ENCODE measurements at regions not wholly inside any gene's neighbourhood (a gene's known extent, or its start where the extent isn't known, plus 50 kb on each side); places are given as distances from the start of the nearest gene placed in this dataset.

DNA sequence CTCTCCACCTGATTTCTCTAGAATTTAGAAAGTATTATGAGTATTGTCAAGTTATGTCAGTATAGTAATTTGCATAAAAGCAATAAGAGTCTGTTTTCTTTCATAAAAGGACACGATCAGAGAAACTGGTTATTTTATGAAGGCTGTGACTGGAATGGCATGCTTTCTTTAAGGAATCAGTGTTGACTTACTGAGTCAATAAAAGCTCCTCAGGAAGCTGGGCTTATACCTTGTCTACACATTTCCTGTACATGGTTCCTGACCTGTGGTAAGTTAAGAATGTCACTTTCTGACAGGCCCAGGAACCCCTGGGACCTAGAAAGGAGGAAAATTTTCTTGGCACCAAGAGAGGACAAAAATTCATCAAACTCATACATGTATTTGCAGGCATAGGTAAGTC, 1224.0 kb upstream of the ADGRB3 start:
- DNase-seq (ENCODE audit: low read depth) (peak; percentile 56), FAIRE-seq (no peak)
- H3K27me3 ChIP-seq (ENCODE audit: control insufficient read depth, insufficient read depth, low read length) = no peaks in the 10 kb centered on the region
- TF ChIP-seq, protein P1, sequence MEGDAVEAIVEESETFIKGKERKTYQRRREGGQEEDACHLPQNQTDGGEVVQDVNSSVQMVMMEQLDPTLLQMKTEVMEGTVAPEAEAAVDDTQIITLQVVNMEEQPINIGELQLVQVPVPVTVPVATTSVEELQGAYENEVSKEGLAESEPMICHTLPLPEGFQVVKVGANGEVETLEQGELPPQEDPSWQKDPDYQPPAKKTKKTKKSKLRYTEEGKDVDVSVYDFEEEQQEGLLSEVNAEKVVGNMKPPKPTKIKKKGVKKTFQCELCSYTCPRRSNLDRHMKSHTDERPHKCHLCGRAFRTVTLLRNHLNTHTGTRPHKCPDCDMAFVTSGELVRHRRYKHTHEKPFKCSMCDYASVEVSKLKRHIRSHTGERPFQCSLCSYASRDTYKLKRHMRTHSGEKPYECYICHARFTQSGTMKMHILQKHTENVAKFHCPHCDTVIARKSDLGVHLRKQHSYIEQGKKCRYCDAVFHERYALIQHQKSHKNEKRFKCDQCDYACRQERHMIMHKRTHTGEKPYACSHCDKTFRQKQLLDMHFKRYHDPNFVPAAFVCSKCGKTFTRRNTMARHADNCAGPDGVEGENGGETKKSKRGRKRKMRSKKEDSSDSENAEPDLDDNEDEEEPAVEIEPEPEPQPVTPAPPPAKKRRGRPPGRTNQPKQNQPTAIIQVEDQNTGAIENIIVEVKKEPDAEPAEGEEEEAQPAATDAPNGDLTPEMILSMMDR (IDR thresholded peaks at IDR 0.05; ENCODE audit: insufficient read depth, low read length, severe bottlenecking) = no peak
- no peaks in the 10 kb centered on the region for H3K36me3 ChIP-seq (ENCODE audit: control insufficient read depth, insufficient read depth, low read length)
- no peak overlapping the region for H3K4me3 ChIP-seq (ENCODE audit: low read depth, low read length)

DNA sequence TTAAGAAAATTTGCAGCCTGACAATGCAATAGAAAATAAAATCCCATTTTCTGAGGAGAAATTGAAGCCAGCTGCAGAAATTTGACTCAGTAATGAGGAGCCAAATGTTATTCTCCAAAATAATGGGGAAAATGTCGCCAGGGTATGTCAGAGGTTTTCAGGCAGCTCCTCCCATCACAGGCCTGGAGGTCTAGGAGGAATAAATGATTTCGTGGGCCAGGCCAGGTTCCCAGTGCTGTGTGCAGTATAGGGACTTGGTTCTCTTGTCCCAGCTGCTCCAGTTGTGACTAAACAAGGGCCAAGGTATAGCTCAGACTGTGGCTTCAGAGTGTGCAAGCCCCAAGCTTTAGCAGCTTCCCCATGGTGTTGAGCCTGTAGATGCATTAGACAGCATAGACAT, 1240.8 kb upstream of the ADGRB3 start:
- TF ChIP-seq, protein P1 (IDR thresholded peaks at IDR 0.05; ENCODE audit: insufficient read depth, low read length, severe bottlenecking) = no peak
- no peak for DNase-seq (ENCODE audit: low read depth)
- FAIRE-seq = no peak
- Histone ChIP-seq H3K4me3 (ENCODE audit: low read depth, low read length) (no peak overlapping the region), H3K27me3 (ENCODE audit: control insufficient read depth, insufficient read depth, low read length) (no peaks in the 10 kb centered on the region), H3K36me3 (ENCODE audit: control insufficient read depth, insufficient read depth, low read length) (no peaks in the 10 kb centered on the region)

DNA sequence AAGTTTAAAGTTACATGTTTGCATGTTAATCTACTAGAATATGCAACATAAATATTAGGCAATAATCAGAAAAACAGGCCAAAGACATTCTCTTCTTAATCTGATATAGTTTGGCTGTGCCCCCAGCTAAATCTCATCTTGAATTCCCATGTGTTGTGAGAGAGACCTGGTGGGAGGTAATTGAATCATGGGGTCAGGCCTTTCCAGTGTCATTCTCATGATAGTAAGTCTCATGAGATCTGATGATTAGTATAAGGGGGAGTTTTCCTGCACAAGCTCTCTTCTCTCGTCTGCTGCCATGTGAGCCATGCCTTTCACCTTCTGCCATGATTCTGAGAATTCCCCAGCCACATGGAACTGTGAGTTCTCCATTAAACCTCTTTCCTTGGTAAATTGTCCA, 1241.7 kb upstream of the ADGRB3 start:
- H3K36me3 ChIP-seq (ENCODE audit: control insufficient read depth, insufficient read depth, low read length) = no peaks in the 10 kb centered on the region
- TF ChIP-seq, protein P1 (IDR thresholded peaks at IDR 0.05; ENCODE audit: insufficient read depth, low read length, severe bottlenecking) = no peak
- no peaks in the 10 kb centered on the region for H3K27me3 ChIP-seq (ENCODE audit: control insufficient read depth, insufficient read depth, low read length)
- FAIRE-seq (no peak), DNase-seq (ENCODE audit: low read depth) (no peak)
- H3K4me3 ChIP-seq (ENCODE audit: low read depth, low read length) = no peak overlapping the region

DNA sequence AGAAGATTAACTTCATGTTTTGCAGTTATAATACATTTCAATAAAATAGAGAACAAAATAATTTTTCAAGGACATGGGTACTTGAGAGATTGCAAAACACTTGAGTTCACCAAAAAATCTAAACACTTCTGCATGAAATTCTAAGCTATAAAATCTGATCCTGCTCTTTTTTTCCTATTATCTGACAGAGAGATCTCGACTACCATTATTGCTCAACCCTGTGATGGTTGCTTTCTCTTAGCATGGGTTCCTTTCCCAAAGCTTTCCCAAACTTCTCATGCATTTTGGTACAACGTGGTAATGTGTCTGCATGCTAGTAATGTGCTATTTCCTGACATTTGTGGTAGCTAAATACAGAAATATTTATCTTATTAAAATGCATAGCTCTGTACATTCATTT, 1243.1 kb upstream of the ADGRB3 start:
- TF ChIP-seq, protein P1 (IDR thresholded peaks at IDR 0.05; ENCODE audit: insufficient read depth, low read length, severe bottlenecking) = no peak
- Histone ChIP-seq H3K36me3 (ENCODE audit: control insufficient read depth, insufficient read depth, low read length) (no peaks in the 10 kb centered on the region), H3K4me3 (ENCODE audit: low read depth, low read length) (no peak overlapping the region), H3K27me3 (ENCODE audit: control insufficient read depth, insufficient read depth, low read length) (no peaks in the 10 kb centered on the region)
- DNase-seq (ENCODE audit: low read depth) (no peak), FAIRE-seq (no peak)

DNA sequence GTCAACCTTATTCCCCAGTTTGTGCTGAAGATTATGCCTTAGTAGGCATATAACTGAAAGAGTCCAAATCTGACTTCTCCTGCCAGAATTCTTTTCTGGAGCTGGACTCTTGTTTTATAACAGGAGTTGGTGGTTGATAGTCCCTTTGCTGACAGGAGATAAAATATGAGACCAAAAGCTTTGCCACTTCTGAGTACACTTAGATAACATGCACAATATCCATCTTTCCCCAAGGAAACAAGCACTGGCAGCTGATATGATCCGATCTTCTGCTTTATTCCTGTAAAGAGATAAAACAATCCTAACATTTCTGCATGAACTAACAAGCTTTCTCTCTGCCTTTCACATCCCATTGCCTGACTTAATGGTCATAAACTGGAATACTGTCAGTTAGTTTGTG, 1265.4 kb upstream of the ADGRB3 start:
- TF ChIP-seq, protein P1 (IDR thresholded peaks at IDR 0.05; ENCODE audit: insufficient read depth, low read length, severe bottlenecking) = no peak
- no peaks in the 10 kb centered on the region for H3K27me3 ChIP-seq (ENCODE audit: control insufficient read depth, insufficient read depth, low read length)
- DNase-seq (ENCODE audit: low read depth) (no peak), FAIRE-seq (no peak)
- no peak overlapping the region for H3K4me3 ChIP-seq (ENCODE audit: low read depth, low read length)
- H3K36me3 ChIP-seq (ENCODE audit: control insufficient read depth, insufficient read depth, low read length) = no peaks in the 10 kb centered on the region

DNA sequence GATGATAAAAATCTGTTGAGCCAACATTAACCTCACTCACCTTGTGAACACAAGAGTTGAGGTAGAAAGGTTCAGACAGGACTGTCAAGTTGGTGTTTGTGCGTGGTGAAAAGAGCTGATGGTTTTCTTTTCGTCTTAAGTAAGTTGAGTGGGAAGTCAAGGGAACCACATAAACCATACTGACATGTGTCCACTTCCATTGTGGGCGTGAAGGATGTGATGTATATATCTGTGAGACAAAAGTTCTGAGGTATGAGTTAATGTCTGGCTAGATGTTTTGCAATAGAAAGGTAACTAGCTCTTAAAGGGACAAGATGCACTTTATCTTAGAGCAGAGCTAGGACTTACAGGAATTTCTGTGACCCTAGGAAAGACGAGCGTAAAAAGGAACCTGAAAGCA, 1272.1 kb upstream of the ADGRB3 start:
- no peaks in the 10 kb centered on the region for H3K36me3 ChIP-seq (ENCODE audit: control insufficient read depth, insufficient read depth, low read length)
- TF ChIP-seq, protein P1 (IDR thresholded peaks at IDR 0.05; ENCODE audit: insufficient read depth, low read length, severe bottlenecking) = no peak
- no peak overlapping the region for H3K4me3 ChIP-seq (ENCODE audit: low read depth, low read length)
- DNase-seq (ENCODE audit: low read depth) = no peak
- H3K27me3 ChIP-seq (ENCODE audit: control insufficient read depth, insufficient read depth, low read length) = no peaks in the 10 kb centered on the region
- FAIRE-seq = no peak

Data from bronchial epithelial cell (primary cell).